Upper lobe of left lung (tissue), 6 donors: ENCODE measurements at regions not wholly inside any gene's neighbourhood (a gene's known extent, or its start where the extent isn't known, plus 50 kb on each side); places are given as distances from the start of the nearest gene placed in this dataset.

Experiments
- ATAC-seq, 2 donors: fragments of 200-7000 bp; cut with Tn5 transposase; one replicate each; pipeline ENCODE4 v1.9.1; 2022; ENCODE audit warnings: mild to moderate bottlenecking in 2 of 2, moderate library complexity in 2 of 2; ENCODE audit not compliant: low FRiP score in 2 of 2
- DNase-seq, 2 donors: peaks; one replicate each; pipeline ENCODE4 v3.0.0-alpha.2; 2019 to 2020
- H3K27ac ChIP-seq, 4 donors: fragments of 200-600 bp; sonication (generic); one replicate each; pipeline ENCODE4 v1.5.1; 2016 to 2019
- H3K27me3 ChIP-seq, 4 donors: fragments of 200-600 bp; sonication (generic); one replicate each; pipeline ENCODE4 v1.5.1; 2017 to 2019
- H3K36me3 ChIP-seq, 4 donors: fragments of 200-600 bp; sonication (generic); one replicate each; pipeline ENCODE4 v1.5.1; 2016 to 2019
- H3K4me1 ChIP-seq, 4 donors: fragments of 200-600 bp; sonication (generic); one replicate each; pipeline ENCODE4 v1.5.1; 2018 to 2019
- H3K4me3 ChIP-seq, 4 donors: fragments of 200-600 bp; sonication (generic); one replicate each; pipeline ENCODE4 v1.5.1; 2017 to 2019; ENCODE audit warnings: mild to moderate bottlenecking in 2 of 4, moderate library complexity in 1 of 4
- H3K9me3 ChIP-seq, 4 donors: fragments of 200-600 bp; sonication (generic); one replicate each; pipeline ENCODE4 v1.5.1; 2018 to 2019
- CTCF ChIP-seq, 6 experiments: fragments of 450-650 bp in 4 of 6; fragments of 200-600 bp in 2 of 6; sonication (generic) in 2 of 6; IDR thresholded peaks; one replicate each; pipeline ENCODE4 v1.5.1; 2016 to 2019; ENCODE audit warnings: antibody characterized with exemption in 6 of 6
- EP300 ChIP-seq, 4 donors: sonication (generic); formaldehyde crosslinking; IDR thresholded peaks; one replicate each; pipeline ENCODE4 v1.5.1; 2017; ENCODE audit warnings: antibody characterized with exemption in 4 of 4, control low read depth in 2 of 4
- POLR2A ChIP-seq, 4 donors: fragments of 450-650 bp; IDR thresholded peaks; one replicate each; pipeline ENCODE4 v1.5.1; 2016 to 2017; ENCODE audit warnings: antibody characterized with exemption in 4 of 4, mild to moderate bottlenecking in 2 of 4
- POLR2AphosphoS5 ChIP-seq, 2 donors: sonication (generic); formaldehyde crosslinking; IDR thresholded peaks; one replicate each; pipeline ENCODE4 v1.5.1; 2017; ENCODE audit warnings: antibody characterized with exemption in 2 of 2
- WGBS, 2 donors: methylation state at CpG; one replicate each; pipeline ENCODE4 v1.1.5; 2017 to 2018; 5-methylcytosine and 5-hydroxymethylcytosine counted together
- donor health status: DM: no; HTN: no; CAD: no; lungs with moderate emphysema.
- donor health status: DM: no; HTN: yes; CAD: no; lungs with severe emphysema.

- Histone ChIP-seq H3K4me3 (no peak overlapping the region), H3K9me3 (no peaks in the 10 kb centered on the region), H3K36me3 (no peaks in the 10 kb centered on the region), H3K4me1 (no peaks in the 10 kb centered on the region), H3K27me3 (no peaks in the 10 kb centered on the region), H3K27ac (no peak overlapping the region)
- WGBS, 2 donors: 93% methylated on average over 5 of the region's 5 CpGs
- DNase-seq (no peak), ATAC-seq (no peak)
- TF ChIP-seq EP300 (IDR thresholded peaks at IDR 0.05) (no peak), POLR2A (IDR thresholded peaks at IDR 0.05) (no peak), CTCF (IDR thresholded peaks at IDR 0.05) (no peak), POLR2AphosphoS5 (IDR thresholded peaks at IDR 0.05) (no peak)
Measured at GRCh38 chr2:37560241-37560848, 111.1 kb downstream of the CDC42EP3 start.

- Histone ChIP-seq H3K27me3 (no peaks in the 10 kb centered on the region), H3K9me3 (no peaks in the 10 kb centered on the region), H3K4me1 (no peaks in the 10 kb centered on the region), H3K36me3 (no peaks in the 10 kb centered on the region), H3K4me3 (no peak overlapping the region), H3K27ac (no peak overlapping the region)
- no peak for ATAC-seq
- no peak for DNase-seq
- no peak for TF ChIP-seq POLR2A (IDR thresholded peaks at IDR 0.05)
- TF ChIP-seq CTCF (IDR thresholded peaks at IDR 0.05): no peak
- TF ChIP-seq EP300 (IDR thresholded peaks at IDR 0.05): no peak
- TF ChIP-seq POLR2AphosphoS5 (IDR thresholded peaks at IDR 0.05): no peak
- WGBS, 2 donors: 82 to 85% methylated on average over 4 of the region's 4 CpGs
Measured at GRCh38 chr2:37560863-37561614, 110.4 kb downstream of the CDC42EP3 start.

- Histone ChIP-seq H3K27me3 (no peaks in the 10 kb centered on the region), H3K9me3 (no peaks in the 10 kb centered on the region), H3K36me3 (no peaks in the 10 kb centered on the region), H3K4me1 (no peaks in the 10 kb centered on the region), H3K4me3 (no peak overlapping the region), H3K27ac (no peak overlapping the region)
- ATAC-seq: no peak
- TF ChIP-seq CTCF (IDR thresholded peaks at IDR 0.05): no peak
- no peak for TF ChIP-seq POLR2AphosphoS5 (IDR thresholded peaks at IDR 0.05)
- no peak for TF ChIP-seq EP300 (IDR thresholded peaks at IDR 0.05)
- TF ChIP-seq POLR2A (IDR thresholded peaks at IDR 0.05): no peak
- no peak for DNase-seq
- 68 to 72% methylated on average over 5 of the region's 5 CpGs for WGBS, 2 donors
Measured at GRCh38 chr2:37561615-37562569, 109.5 kb downstream of the CDC42EP3 start.

GRCh38 chr2:37563375-37564015 lies 107.9 kb downstream of the CDC42EP3 start:
- no peak for ATAC-seq
- H3K36me3 ChIP-seq: no peaks in the 10 kb centered on the region
- no peak for DNase-seq
- WGBS, 2 donors: 47 to 63% methylated on average over 6 of the region's 6 CpGs
- H3K4me1 ChIP-seq: no peaks in the 10 kb centered on the region
- H3K27me3 ChIP-seq: no peaks in the 10 kb centered on the region
- H3K9me3 ChIP-seq: no peaks in the 10 kb centered on the region
- no peak overlapping the region for H3K4me3 ChIP-seq
- no peak overlapping the region for H3K27ac ChIP-seq
- TF ChIP-seq POLR2A (IDR thresholded peaks at IDR 0.05): no peak
- no peak for TF ChIP-seq CTCF (IDR thresholded peaks at IDR 0.05)
- no peak for TF ChIP-seq POLR2AphosphoS5 (IDR thresholded peaks at IDR 0.05)
- TF ChIP-seq EP300 (IDR thresholded peaks at IDR 0.05): no peak
